Neural cell (in vitro differentiated cells): ENCODE measurements at regions not wholly inside any gene's neighbourhood (a gene's known extent, or its start where the extent isn't known, plus 50 kb on each side); places are given as distances from the start of the nearest gene placed in this dataset.

ENCODE experiments used
- H2AFZ ChIP-seq: fragments of 200-600, 300-800 bp; sonication (generic), shearing (Covaris generic); 2 replicates; pipeline ENCODE4 v1.6.0; 2014; ENCODE audit warnings: low read depth, mild to moderate bottlenecking, antibody characterized with exemption, low read length, moderate library complexity
- H3F3A ChIP-seq: fragments of 200-600 bp; shearing (Covaris generic); 2 replicates; pipeline ENCODE4 v1.6.1; 2016; ENCODE audit warnings: mild to moderate bottlenecking, moderate library complexity, mixed read lengths, antibody characterized with exemption, low read length; ENCODE audit not compliant: insufficient read depth, poor library complexity, severe bottlenecking
- H3K27ac ChIP-seq: fragments of 200-600, 300-800 bp; sonication (generic), shearing (Covaris generic); 2 replicates; pipeline ENCODE4 v1.5.1; 2014; ENCODE audit warnings: mild to moderate bottlenecking, low read length, moderate library complexity
- H3K27me3 ChIP-seq: fragments of 300-800, 200-600 bp; sonication (generic), shearing (Covaris generic); 2 replicates; pipeline ENCODE4 v1.6.0; 2014; ENCODE audit warnings: mild to moderate bottlenecking, low read depth, low read length, moderate library complexity; ENCODE audit not compliant: insufficient read depth
- H3K36me3 ChIP-seq: fragments of 300-800, 200-600 bp; sonication (generic), shearing (Covaris generic); 2 replicates; pipeline ENCODE4 v1.5.1; 2014; ENCODE audit warnings: mild to moderate bottlenecking, antibody characterized with exemption, low read length, moderate library complexity; ENCODE audit not compliant: insufficient read depth
- H3K4me2 ChIP-seq: fragments of 300-800, 200-600 bp; sonication (generic), shearing (Covaris generic); 2 replicates; pipeline ENCODE4 v1.6.0; 2014; ENCODE audit warnings: mild to moderate bottlenecking, low read length
- H3K4me3 ChIP-seq: fragments of 300-800, 200-600 bp; sonication (generic), shearing (Covaris generic); 2 replicates; pipeline ENCODE4 v1.5.1; 2014; ENCODE audit warnings: mild to moderate bottlenecking, low read length, moderate library complexity
- H3K79me2 ChIP-seq: fragments of 200-600 bp; shearing (Covaris generic); replicated peaks from 2 replicates; pipeline ENCODE4 v1.6.0; 2014; ENCODE audit warnings: mild to moderate bottlenecking, low read length, moderate library complexity; ENCODE audit not compliant: insufficient read depth
- H3K9ac ChIP-seq: fragments of 300-800, 200-600 bp; sonication (generic), shearing (Covaris generic); 2 replicates; pipeline ENCODE4 v1.6.1; 2016; ENCODE audit warnings: mild to moderate bottlenecking, low read length, mixed read lengths
- H3K9me2 ChIP-seq: fragments of 200-600 bp; shearing (Covaris generic); 2 replicates; pipeline ENCODE4 v1.6.1; 2016; ENCODE audit warnings: mild to moderate bottlenecking, low read length, mixed read lengths; ENCODE audit not compliant: insufficient read depth
- H3K9me3 ChIP-seq: fragments of 200-600, 300-800 bp; sonication (generic), shearing (Covaris generic); 2 replicates; pipeline ENCODE4 v1.6.1; 2016; ENCODE audit warnings: mild to moderate bottlenecking, mixed run types, low read length, moderate library complexity, mixed read lengths
- H4K20me1 ChIP-seq: fragments of 200-600 bp; shearing (Covaris generic); 2 replicates; pipeline ENCODE4 v1.6.1; 2016; ENCODE audit warnings: mild to moderate bottlenecking, mixed run types; ENCODE audit not compliant: insufficient read depth
- EP300 ChIP-seq: fragments of 450-650 bp; conservative IDR thresholded peaks from 2 replicates; pipeline ENCODE4 v1.6.1; 2014; ENCODE audit warnings: antibody characterized with exemption, mild to moderate bottlenecking, moderate library complexity; ENCODE audit not compliant: poor library complexity, severe bottlenecking
- EZH2 ChIP-seq: fragments of 200-600, 300-800 bp; shearing (Covaris generic), sonication (generic); IDR thresholded peaks from 2 replicates; pipeline ENCODE4 v1.6.1; 2014; ENCODE audit warnings: antibody characterized with exemption, low read length, borderline replicate concordance, mild to moderate bottlenecking; ENCODE audit not compliant: insufficient read depth, poor library complexity, severe bottlenecking
- MXI1 ChIP-seq: fragments of 450-650 bp; conservative IDR thresholded peaks from 2 replicates; pipeline ENCODE4 v1.6.1; 2014; ENCODE audit warnings: antibody characterized with exemption, mild to moderate bottlenecking; ENCODE audit not compliant: poor library complexity, severe bottlenecking
- POLR2AphosphoS5 ChIP-seq: IDR thresholded peaks from 2 replicates; pipeline ENCODE4 v1.6.1; 2012
- RAD21 ChIP-seq: fragments of 450-650 bp; conservative IDR thresholded peaks from 2 replicates; pipeline ENCODE4 v1.6.1; 2014; ENCODE audit warnings: antibody characterized with exemption, mild to moderate bottlenecking, moderate library complexity
- SMC3 ChIP-seq: fragments of 450-650 bp; conservative IDR thresholded peaks from 2 replicates; pipeline ENCODE4 v1.6.1; 2014; ENCODE audit warnings: antibody characterized with exemption, mild to moderate bottlenecking, moderate library complexity; ENCODE audit not compliant: poor library complexity
- TAF1 ChIP-seq: IDR thresholded peaks from 2 replicates; pipeline ENCODE4 v1.6.1; 2012; ENCODE audit warnings: low read depth
- TF ChIP-seq, protein P1 (sequence below): fragments of 450-650 bp; IDR thresholded peaks from 2 replicates; pipeline ENCODE4 v1.5.1; 2014; ENCODE audit warnings: antibody characterized with exemption, mild to moderate bottlenecking, moderate library complexity; ENCODE audit not compliant: poor library complexity, severe bottlenecking
- TF ChIP-seq, protein P2 (sequence below): IDR thresholded peaks from 2 replicates; pipeline ENCODE4 v1.6.1; 2012; ENCODE audit warnings: borderline replicate concordance

DNA sequence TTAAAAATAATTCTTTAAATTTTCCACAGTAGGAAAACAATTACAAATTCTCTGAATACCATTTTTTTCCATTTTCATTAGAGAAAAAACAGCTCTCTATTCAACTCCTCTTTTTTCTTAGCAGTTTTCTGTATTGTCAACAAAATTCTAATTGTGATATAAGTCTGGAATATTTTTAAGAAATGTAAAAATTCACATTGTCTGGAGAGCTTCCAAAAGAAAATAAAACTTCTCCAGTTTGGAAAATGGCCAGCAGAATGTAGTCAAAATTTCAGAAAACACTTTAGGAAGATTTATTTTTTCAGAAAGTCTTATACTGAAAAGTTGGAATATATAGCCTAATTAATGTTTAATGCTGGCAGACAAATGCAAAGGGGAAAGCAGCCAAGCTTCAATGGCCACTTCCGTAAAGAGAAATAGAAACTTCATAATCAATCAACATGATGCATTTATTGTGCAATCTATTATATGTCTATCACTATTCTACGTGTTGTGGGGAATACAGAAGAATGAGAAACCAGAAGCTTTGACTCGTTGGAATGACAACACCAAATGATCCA lies 733.2 kb upstream of the PKDCC start:
- TF ChIP-seq TAF1 (no peak), MXI1 (no peak), EZH2 (no peak), EP300 (no peak), SMC3 (no peak), POLR2AphosphoS5 (no peak)
- TF ChIP-seq, protein P1, sequence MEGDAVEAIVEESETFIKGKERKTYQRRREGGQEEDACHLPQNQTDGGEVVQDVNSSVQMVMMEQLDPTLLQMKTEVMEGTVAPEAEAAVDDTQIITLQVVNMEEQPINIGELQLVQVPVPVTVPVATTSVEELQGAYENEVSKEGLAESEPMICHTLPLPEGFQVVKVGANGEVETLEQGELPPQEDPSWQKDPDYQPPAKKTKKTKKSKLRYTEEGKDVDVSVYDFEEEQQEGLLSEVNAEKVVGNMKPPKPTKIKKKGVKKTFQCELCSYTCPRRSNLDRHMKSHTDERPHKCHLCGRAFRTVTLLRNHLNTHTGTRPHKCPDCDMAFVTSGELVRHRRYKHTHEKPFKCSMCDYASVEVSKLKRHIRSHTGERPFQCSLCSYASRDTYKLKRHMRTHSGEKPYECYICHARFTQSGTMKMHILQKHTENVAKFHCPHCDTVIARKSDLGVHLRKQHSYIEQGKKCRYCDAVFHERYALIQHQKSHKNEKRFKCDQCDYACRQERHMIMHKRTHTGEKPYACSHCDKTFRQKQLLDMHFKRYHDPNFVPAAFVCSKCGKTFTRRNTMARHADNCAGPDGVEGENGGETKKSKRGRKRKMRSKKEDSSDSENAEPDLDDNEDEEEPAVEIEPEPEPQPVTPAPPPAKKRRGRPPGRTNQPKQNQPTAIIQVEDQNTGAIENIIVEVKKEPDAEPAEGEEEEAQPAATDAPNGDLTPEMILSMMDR = no peak
- Histone ChIP-seq H3K4me3 (no peak overlapping the region), H3K27ac (no peak overlapping the region), H3K4me2 (no peak overlapping the region), H3K9me2 (no peaks in the 10 kb centered on the region), H3K36me3 (no peaks in the 10 kb centered on the region), H3F3A (no peaks in the 10 kb centered on the region), H3K9ac (no peak overlapping the region), H3K9me3 (no peaks in the 10 kb centered on the region), H2AFZ (no peak overlapping the region), H3K27me3 (no peaks in the 10 kb centered on the region), H4K20me1 (no peaks in the 10 kb centered on the region), H3K79me2 (no peaks in the 10 kb centered on the region)

DNA sequence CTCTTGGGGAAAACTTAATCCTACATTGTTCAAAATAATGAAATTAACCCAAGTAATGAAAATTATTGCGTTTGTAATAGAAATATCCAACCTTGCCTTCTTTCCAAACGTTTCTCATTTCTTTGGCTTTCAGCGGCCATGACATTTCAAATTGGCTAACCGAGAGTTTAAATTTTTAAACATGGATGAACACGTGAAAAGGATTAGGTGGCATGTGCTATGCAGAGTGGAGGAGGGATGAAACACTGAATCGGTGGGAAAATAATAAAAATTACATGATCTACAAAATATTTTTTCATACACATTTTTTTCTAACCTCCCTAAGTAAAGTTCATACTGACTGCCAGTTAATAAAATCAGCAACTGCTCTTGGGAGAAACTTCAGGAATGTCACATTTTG lies 728.4 kb upstream of the PKDCC start:
- Histone ChIP-seq H3K4me3 (no peak overlapping the region), H3K27ac (no peak overlapping the region), H3K4me2 (no peak overlapping the region), H4K20me1 (no peaks in the 10 kb centered on the region), H2AFZ (no peak overlapping the region), H3K79me2 (no peaks in the 10 kb centered on the region), H3K9me2 (no peaks in the 10 kb centered on the region), H3K9ac (no peak overlapping the region), H3K9me3 (no peaks in the 10 kb centered on the region), H3K36me3 (no peaks in the 10 kb centered on the region), H3K27me3 (no peaks in the 10 kb centered on the region), H3F3A (no peaks in the 10 kb centered on the region)
- TF ChIP-seq, protein P2, sequence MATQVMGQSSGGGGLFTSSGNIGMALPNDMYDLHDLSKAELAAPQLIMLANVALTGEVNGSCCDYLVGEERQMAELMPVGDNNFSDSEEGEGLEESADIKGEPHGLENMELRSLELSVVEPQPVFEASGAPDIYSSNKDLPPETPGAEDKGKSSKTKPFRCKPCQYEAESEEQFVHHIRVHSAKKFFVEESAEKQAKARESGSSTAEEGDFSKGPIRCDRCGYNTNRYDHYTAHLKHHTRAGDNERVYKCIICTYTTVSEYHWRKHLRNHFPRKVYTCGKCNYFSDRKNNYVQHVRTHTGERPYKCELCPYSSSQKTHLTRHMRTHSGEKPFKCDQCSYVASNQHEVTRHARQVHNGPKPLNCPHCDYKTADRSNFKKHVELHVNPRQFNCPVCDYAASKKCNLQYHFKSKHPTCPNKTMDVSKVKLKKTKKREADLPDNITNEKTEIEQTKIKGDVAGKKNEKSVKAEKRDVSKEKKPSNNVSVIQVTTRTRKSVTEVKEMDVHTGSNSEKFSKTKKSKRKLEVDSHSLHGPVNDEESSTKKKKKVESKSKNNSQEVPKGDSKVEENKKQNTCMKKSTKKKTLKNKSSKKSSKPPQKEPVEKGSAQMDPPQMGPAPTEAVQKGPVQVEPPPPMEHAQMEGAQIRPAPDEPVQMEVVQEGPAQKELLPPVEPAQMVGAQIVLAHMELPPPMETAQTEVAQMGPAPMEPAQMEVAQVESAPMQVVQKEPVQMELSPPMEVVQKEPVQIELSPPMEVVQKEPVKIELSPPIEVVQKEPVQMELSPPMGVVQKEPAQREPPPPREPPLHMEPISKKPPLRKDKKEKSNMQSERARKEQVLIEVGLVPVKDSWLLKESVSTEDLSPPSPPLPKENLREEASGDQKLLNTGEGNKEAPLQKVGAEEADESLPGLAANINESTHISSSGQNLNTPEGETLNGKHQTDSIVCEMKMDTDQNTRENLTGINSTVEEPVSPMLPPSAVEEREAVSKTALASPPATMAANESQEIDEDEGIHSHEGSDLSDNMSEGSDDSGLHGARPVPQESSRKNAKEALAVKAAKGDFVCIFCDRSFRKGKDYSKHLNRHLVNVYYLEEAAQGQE = no peak
- no peak for TF ChIP-seq POLR2AphosphoS5
- no peak for TF ChIP-seq SMC3
- no peak for TF ChIP-seq EP300
- no peak for TF ChIP-seq EZH2
- no peak for TF ChIP-seq MXI1
- no peak for TF ChIP-seq TAF1
- TF ChIP-seq RAD21 = no peak
- TF ChIP-seq, protein P1 = no peak
